Upper lobe of right lung (tissue), 1 donor: ENCODE measurements at regions not wholly inside any gene's neighbourhood (a gene's known extent, or its start where the extent isn't known, plus 50 kb on each side); places are given as distances from the start of the nearest gene placed in this dataset.

Experiments
- ATAC-seq: fragments of 200-7000 bp; cut with Tn5 transposase; one replicate; pipeline ENCODE4 v1.9.1; 2020; ENCODE audit warnings: mild to moderate bottlenecking, moderate library complexity
- DNase-seq: peaks from one replicate; pipeline ENCODE4 v3.0.0-alpha.2; 2020
- H3K27ac ChIP-seq: fragments of 200-600 bp; one replicate; pipeline ENCODE4 v1.8.0; 2022
- H3K27me3 ChIP-seq: fragments of 200-600 bp; one replicate; pipeline ENCODE4 v1.8.0; 2022; ENCODE audit warnings: mild to moderate bottlenecking
- H3K36me3 ChIP-seq: fragments of 200-600 bp; one replicate; pipeline ENCODE4 v1.8.0; 2022
- H3K4me1 ChIP-seq: fragments of 200-600 bp; one replicate; pipeline ENCODE4 v1.8.0; 2022
- H3K4me3 ChIP-seq: fragments of 200-600 bp; one replicate; pipeline ENCODE4 v1.8.0; 2022; ENCODE audit warnings: mild to moderate bottlenecking
- H3K9me3 ChIP-seq: fragments of 200-600 bp; one replicate; pipeline ENCODE4 v1.8.0; 2022
- CTCF ChIP-seq: fragments of 200-600 bp; IDR thresholded peaks from one replicate; pipeline ENCODE4 v1.8.0; 2022; ENCODE audit warnings: antibody characterized with exemption
- intact Hi-C: fragments of 100-400 bp; cut with DNase I; formaldehyde crosslinking; loops from one replicate; pipeline ENCODE4 v1.11.0; 2022
- donor health status: DM: no; HTN: yes; CAD: no; lungs with severe emphysema.

DNA sequence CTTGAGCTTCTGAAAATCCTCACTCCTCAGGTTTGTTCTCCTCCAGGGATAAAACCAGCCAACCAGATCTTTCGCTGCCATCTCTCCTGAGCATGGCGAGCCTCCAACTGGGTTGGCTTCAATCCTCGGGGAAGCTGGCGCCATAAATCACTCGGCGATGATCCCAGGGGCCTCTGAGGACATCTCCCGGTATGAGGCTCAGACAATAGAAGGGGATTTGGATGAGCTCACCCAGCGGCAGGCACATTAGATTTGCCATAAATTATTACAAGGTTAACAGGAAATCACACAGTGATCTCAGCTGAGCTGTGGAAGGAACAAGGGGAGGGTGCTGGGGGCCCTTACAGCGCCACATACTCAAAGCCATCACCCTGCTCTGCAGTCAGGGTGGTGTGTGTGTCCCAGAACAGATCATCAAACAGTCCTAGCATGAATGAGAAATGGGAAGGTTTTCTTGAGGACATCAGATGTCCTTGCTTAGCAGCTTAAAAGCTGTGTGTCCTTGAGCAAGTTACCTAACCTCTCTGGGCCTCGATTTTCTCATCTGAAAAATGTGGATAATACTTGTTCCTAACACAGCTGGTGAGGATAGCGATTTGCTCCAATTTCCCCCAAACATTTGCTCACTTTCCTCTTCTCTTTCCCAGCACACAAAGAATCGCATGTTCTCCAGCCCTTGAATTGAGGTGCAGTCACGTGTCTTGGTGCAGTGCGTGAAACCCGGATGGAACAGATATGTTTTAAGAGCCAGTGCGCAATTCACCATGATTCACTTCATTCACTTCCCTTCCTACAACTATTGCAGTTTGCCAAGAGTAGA is 142.8 kb downstream of the SCARB1 start:
- Histone ChIP-seq H3K27me3 (no peaks in the 10 kb centered on the region), H3K27ac (no peak overlapping the region), H3K4me3 (no peak overlapping the region), H3K9me3 (no peaks in the 10 kb centered on the region), H3K4me1 (peaks cover 22% of the 10 kb centered on the region), H3K36me3 (no peaks in the 10 kb centered on the region)
- intact Hi-C loops: no loop called here
- no peak for DNase-seq
- no peak for TF ChIP-seq CTCF
- peak; percentile 1 for ATAC-seq

DNA sequence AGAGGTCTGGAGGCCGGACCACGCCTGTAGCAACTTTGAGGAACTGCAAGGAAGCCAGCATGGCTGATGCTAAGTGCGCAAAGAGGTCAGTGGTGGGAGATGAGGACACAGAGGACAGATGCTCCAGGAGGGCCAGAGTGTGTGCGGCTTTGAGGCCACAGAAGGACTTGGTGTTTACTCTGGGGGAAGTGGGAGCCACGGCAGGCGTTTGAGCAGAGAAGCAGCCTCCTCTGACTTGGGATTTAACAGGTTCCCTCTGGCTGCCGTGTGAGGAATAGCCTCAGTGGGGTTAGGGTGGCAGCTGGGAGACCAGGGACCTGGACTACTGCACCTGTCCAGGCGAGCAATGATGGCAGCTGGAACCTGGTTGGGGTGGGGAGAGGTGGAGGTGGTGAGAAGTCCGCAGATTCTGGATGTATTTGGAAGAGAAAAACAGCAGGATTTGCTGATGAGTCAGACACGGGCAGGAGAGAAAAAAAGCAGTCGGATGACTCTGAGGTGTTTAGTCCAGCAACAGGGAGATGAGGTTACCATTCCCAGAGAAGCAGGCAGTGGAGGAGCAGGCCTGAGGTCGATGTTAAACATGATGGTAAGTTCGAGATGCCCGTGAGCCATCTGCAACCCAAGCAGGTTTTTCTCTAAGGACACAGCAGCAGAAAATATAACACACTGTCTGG is 143.5 kb downstream of the SCARB1 start:
- DNase-seq (no peak), ATAC-seq (no peak)
- Histone ChIP-seq H3K9me3 (no peaks in the 10 kb centered on the region), H3K4me3 (no peak overlapping the region), H3K36me3 (no peaks in the 10 kb centered on the region), H3K27ac (no peak overlapping the region), H3K27me3 (no peaks in the 10 kb centered on the region), H3K4me1 (peaks cover 24% of the 10 kb centered on the region)
- TF ChIP-seq CTCF: peak; percentile 19
- intact Hi-C loops: no loop called here

- no peak overlapping the region for H3K4me3 ChIP-seq
- ATAC-seq (no peak), DNase-seq (no peak)
- no peak overlapping the region for H3K27ac ChIP-seq
- H3K36me3 ChIP-seq: no peaks in the 10 kb centered on the region
- no peaks in the 10 kb centered on the region for H3K27me3 ChIP-seq
- intact Hi-C loops: no loop called here
- no peaks in the 10 kb centered on the region for H3K9me3 ChIP-seq
- TF ChIP-seq CTCF: no peak
- H3K4me1 ChIP-seq: peaks cover 31% of the 10 kb centered on the region
These were observed 144.4 kb downstream of the SCARB1 start for GRCh38 chr12:124719231-124719630.

GRCh38 chr12:124718458-124718857 is 145.2 kb downstream of the SCARB1 start:
- Histone ChIP-seq H3K27me3 (no peaks in the 10 kb centered on the region), H3K36me3 (no peaks in the 10 kb centered on the region), H3K27ac (no peak overlapping the region), H3K4me3 (no peak overlapping the region), H3K4me1 (peaks cover 36% of the 10 kb centered on the region), H3K9me3 (no peaks in the 10 kb centered on the region)
- intact Hi-C loops: no loop called here
- ATAC-seq: no peak
- no peak for DNase-seq
- TF ChIP-seq CTCF: no peak

GRCh38 chr12:124718036-124718435 is 145.6 kb downstream of the SCARB1 start:
- no peak for TF ChIP-seq CTCF
- ATAC-seq (no peak), DNase-seq (no peak)
- Histone ChIP-seq H3K36me3 (no peaks in the 10 kb centered on the region), H3K4me3 (no peak overlapping the region), H3K27ac (no peak overlapping the region), H3K27me3 (no peaks in the 10 kb centered on the region), H3K9me3 (no peaks in the 10 kb centered on the region), H3K4me1 (peaks cover 41% of the 10 kb centered on the region)
- intact Hi-C loops: no loop called here
